IMR-90 (cell line): ENCODE measurements at regions not wholly inside any gene's neighbourhood (a gene's known extent, or its start where the extent isn't known, plus 50 kb on each side); places are given as distances from the start of the nearest gene placed in this dataset.

Experiments used
- BHLHE40 ChIP-seq: fragments of 150-350 bp; IDR thresholded peaks from 2 replicates; pipeline ENCODE4 v1.6.1; 2016; ENCODE audit warnings: mild to moderate bottlenecking, low read depth, low read length
- CTCF ChIP-seq: conservative IDR thresholded peaks from 2 replicates; pipeline ENCODE4 v1.5.1; 2012; ENCODE audit warnings: mild to moderate bottlenecking, low read depth, low read length, improper control_type of control experiment
- ELK1 ChIP-seq: fragments of 150-350 bp; IDR thresholded peaks from 2 replicates; pipeline ENCODE4 v1.6.1; 2016; ENCODE audit warnings: low read depth, mild to moderate bottlenecking, low read length, moderate library complexity, borderline replicate concordance
- MAZ ChIP-seq: IDR thresholded peaks from 2 replicates; pipeline ENCODE4 v1.6.1; 2012; ENCODE audit warnings: low read depth, mild to moderate bottlenecking, low read length, improper control_type of control experiment, moderate library complexity, borderline replicate concordance
- NFE2L2 ChIP-seq: fragments of 150-350 bp; IDR thresholded peaks from 2 replicates; pipeline ENCODE4 v1.6.1; 2016; ENCODE audit warnings: low read depth, mild to moderate bottlenecking, low read length

GRCh38 chr3:163605915-163606314 is 1472.4 kb downstream of the SI start:
- TF ChIP-seq MAZ, result no peak
- TF ChIP-seq CTCF, result no peak
- TF ChIP-seq NFE2L2, result no peak
- no peak for TF ChIP-seq ELK1
- no peak for TF ChIP-seq BHLHE40
